Prostate gland (tissue), 2 donors: ENCODE measurements at regions not wholly inside any gene's neighbourhood (a gene's known extent, or its start where the extent isn't known, plus 50 kb on each side); places are given as distances from the start of the nearest gene placed in this dataset.

ENCODE experiments used
- CTCF ChIP-seq, 4 experiments: fragments of 200-600 bp in 2 of 4; fragments of 450-650 bp in 2 of 4; sonication (generic) in 2 of 4; IDR thresholded peaks; 1 replicate in 3 of 4; 2 replicates in 1 of 4; pipeline ENCODE4 v1.5.1; 2016 to 2019; ENCODE audit warnings: antibody characterized with exemption in 4 of 4, mild to moderate bottlenecking in 2 of 4, moderate library complexity in 2 of 4
- POLR2AphosphoS5 ChIP-seq: sonication (generic); formaldehyde crosslinking; IDR thresholded peaks from one replicate; pipeline ENCODE4 v1.6.1; 2017; ENCODE audit warnings: antibody characterized with exemption

DNA sequence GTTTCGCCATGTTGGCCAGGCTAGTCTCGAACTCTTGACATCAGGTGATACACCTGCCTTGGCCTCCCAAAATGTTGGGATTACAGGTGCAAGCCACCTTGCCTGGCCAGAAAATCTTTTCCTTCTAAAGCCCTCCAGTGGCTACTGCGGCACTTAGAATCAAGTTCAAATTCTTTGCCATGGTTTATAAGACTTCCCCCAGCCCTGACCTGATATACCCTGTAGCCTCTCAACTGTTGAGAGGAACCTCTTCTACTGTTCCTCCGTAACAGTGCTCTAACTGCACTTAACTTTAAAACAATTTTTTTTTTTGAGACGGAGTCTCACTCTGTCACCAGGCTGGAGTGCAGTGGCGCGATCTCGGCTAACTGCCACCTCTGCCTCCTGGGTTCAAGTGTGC, 235.6 kb downstream of the BCAS1 start:
- TF ChIP-seq CTCF (IDR thresholded peaks at IDR 0.05), result no peak
- TF ChIP-seq POLR2AphosphoS5, result no peak
